GM23248 (cell line): ENCODE measurements at regions not wholly inside any gene's neighbourhood (a gene's known extent, or its start where the extent isn't known, plus 50 kb on each side); places are given as distances from the start of the nearest gene placed in this dataset.
"Not testable (repeated sequence)": the region's sequence is repeated elsewhere in the genome, so short reads cannot be mapped to it uniquely, and the experiment has no call there.

ENCODE experiments used
- DNase-seq: peaks from one replicate; pipeline ENCODE4 v3.0.0-alpha.2; 2015
- H2AFZ ChIP-seq: fragments of 200-600 bp; sonication (generic); 2 replicates; pipeline ENCODE4 v1.6.1; 2016; ENCODE audit warnings: antibody characterized with exemption
- H3F3A ChIP-seq: fragments of 200-600 bp; sonication (generic); 2 replicates; pipeline ENCODE4 v1.6.1; 2016; ENCODE audit warnings: mild to moderate bottlenecking, antibody characterized with exemption, mixed run types; ENCODE audit not compliant: insufficient read depth
- H3K27ac ChIP-seq: fragments of 200-600 bp; sonication (generic); 2 replicates; pipeline ENCODE4 v1.5.1; 2016; ENCODE audit warnings: mild to moderate bottlenecking
- H3K27me3 ChIP-seq: fragments of 200-600 bp; sonication (generic); replicated peaks from 2 replicates; pipeline ENCODE4 v1.6.1; 2016; ENCODE audit warnings: mild to moderate bottlenecking; ENCODE audit not compliant: insufficient read depth
- H3K36me3 ChIP-seq: fragments of 200-600 bp; sonication (generic); 2 replicates; pipeline ENCODE4 v1.6.1; 2016; ENCODE audit warnings: low read depth, mild to moderate bottlenecking
- H3K4me1 ChIP-seq: fragments of 200-600 bp; sonication (generic); 2 replicates; pipeline ENCODE4 v1.6.1; 2016; ENCODE audit warnings: mild to moderate bottlenecking; ENCODE audit not compliant: insufficient read depth
- H3K4me2 ChIP-seq: fragments of 200-600 bp; sonication (generic); one replicate; pipeline ENCODE4 v1.6.1; 2016; ENCODE audit warnings: mild to moderate bottlenecking; ENCODE audit not compliant: unreplicated experiment
- H3K4me3 ChIP-seq: fragments of 200-600 bp; sonication (generic); 2 replicates; pipeline ENCODE4 v1.5.1; 2016; ENCODE audit warnings: mild to moderate bottlenecking
- H3K79me2 ChIP-seq: fragments of 200-600 bp; sonication (generic); 2 replicates; pipeline ENCODE4 v1.6.1; 2016; ENCODE audit warnings: mild to moderate bottlenecking; ENCODE audit not compliant: insufficient read depth
- H3K9ac ChIP-seq: fragments of 200-600 bp; sonication (generic); 2 replicates; pipeline ENCODE4 v1.6.1; 2016; ENCODE audit warnings: mild to moderate bottlenecking
- H3K9me2 ChIP-seq: fragments of 200-600 bp; sonication (generic); 2 replicates; pipeline ENCODE4 v1.6.1; 2016; ENCODE audit warnings: mixed run types, mild to moderate bottlenecking, moderate library complexity; ENCODE audit not compliant: insufficient read depth
- H3K9me3 ChIP-seq: fragments of 200-600 bp; sonication (generic); one replicate; pipeline ENCODE4 v1.6.1; 2017; ENCODE audit warnings: low read depth
- H4K20me1 ChIP-seq: fragments of 200-600 bp; sonication (generic); 2 replicates; pipeline ENCODE4 v1.6.0; 2016; ENCODE audit not compliant: insufficient read depth
- EZH2 ChIP-seq: fragments of 200-600 bp; sonication (generic); IDR thresholded peaks from 2 replicates; pipeline ENCODE4 v1.6.1; 2018; ENCODE audit warnings: antibody characterized with exemption, mild to moderate bottlenecking; ENCODE audit not compliant: insufficient read depth, poor library complexity, severe bottlenecking
- EZH2phosphoT487 ChIP-seq: fragments of 200-600 bp; sonication (generic); IDR thresholded peaks from 2 replicates; pipeline ENCODE4 v1.6.1; 2018; ENCODE audit warnings: antibody characterized with exemption, moderate library complexity, mild to moderate bottlenecking, low read depth; ENCODE audit not compliant: insufficient read depth
- WGBS, 2 experiments: methylation state at CpG; one replicate each; pipeline ENCODE4 v1.1.6; 2015 to 2017; ENCODE audit warnings: low lambda C conversion rate in 2 of 2, low coverage in 1 of 2; ENCODE audit errors: missing lambda C conversion rate in 2 of 2; 5-methylcytosine and 5-hydroxymethylcytosine counted together
- in situ Hi-C: fragments of 300-500 bp; cut with MboI; formaldehyde crosslinking; loops from 2 replicates; pipeline ENCODE4 v1.15.0; 2020

- in situ Hi-C loops, result no loop called here
- Histone ChIP-seq H3K27ac (no peak overlapping the region), H2AFZ (no peak overlapping the region)
Observed at GRCh38 chr1:192512426-192513162, 63.0 kb upstream of the RGS1 start.

GRCh38 chr1:192513196-192513595, 62.4 kb upstream of the RGS1 start:
- in situ Hi-C loops, result no loop called here
- Histone ChIP-seq H3K27me3 (no peaks in the 10 kb centered on the region), H3K9ac (no peak overlapping the region), H3K4me2 (no peak overlapping the region), H3K27ac (no peak overlapping the region), H3K4me1 (no peaks in the 10 kb centered on the region), H3F3A (no peaks in the 10 kb centered on the region), H3K36me3 (no peaks in the 10 kb centered on the region), H3K4me3 (no peak overlapping the region), H3K9me2 (no peaks in the 10 kb centered on the region), H2AFZ (no peak overlapping the region), H3K79me2 (no peaks in the 10 kb centered on the region), H3K9me3 (no peaks in the 10 kb centered on the region), H4K20me1 (no peaks in the 10 kb centered on the region)
- 97 to 100% methylated on average over 1 of the region's 1 CpG for WGBS, 2 experiments
- no peak for DNase-seq
- TF ChIP-seq EZH2, result no peak
- TF ChIP-seq EZH2phosphoT487, result no peak

More at GRCh38 chr1:192512426-192513162, 63.0 kb upstream of the RGS1 start:
- no peaks in the 10 kb centered on the region for H3K36me3 ChIP-seq
- no peaks in the 10 kb centered on the region for H3K9me3 ChIP-seq
- H3K4me2 ChIP-seq, result no peak overlapping the region
- no peaks in the 10 kb centered on the region for H3F3A ChIP-seq
- no peaks in the 10 kb centered on the region for H3K4me1 ChIP-seq
- WGBS, 2 experiments, result 78 to 87% methylated on average over 2 of the region's 2 CpGs
- no peaks in the 10 kb centered on the region for H3K79me2 ChIP-seq
- TF ChIP-seq EZH2phosphoT487 (no peak), EZH2 (no peak)
- no peaks in the 10 kb centered on the region for H3K27me3 ChIP-seq
- DNase-seq, result no peak
- H3K4me3 ChIP-seq, result no peak overlapping the region
- H3K9ac ChIP-seq, result no peak overlapping the region
- H4K20me1 ChIP-seq, result no peaks in the 10 kb centered on the region
- no peaks in the 10 kb centered on the region for H3K9me2 ChIP-seq

- Histone ChIP-seq H3F3A (no peaks in the 10 kb centered on the region), H3K4me2 (no peak overlapping the region), H3K36me3 (no peaks in the 10 kb centered on the region), H3K4me3 (no peak overlapping the region), H3K27me3 (no peaks in the 10 kb centered on the region), H4K20me1 (no peaks in the 10 kb centered on the region), H3K9ac (no peak overlapping the region), H3K9me2 (no peaks in the 10 kb centered on the region), H3K79me2 (no peaks in the 10 kb centered on the region), H3K9me3 (no peaks in the 10 kb centered on the region), H3K27ac (no peak overlapping the region), H2AFZ (no peak overlapping the region), H3K4me1 (no peaks in the 10 kb centered on the region)
- in situ Hi-C loops, result no loop called here
- no peak for TF ChIP-seq EZH2phosphoT487
- TF ChIP-seq EZH2, result no peak
- no peak for DNase-seq
- WGBS, 2 experiments, result 100% methylated on average over 1 of the region's 1 CpG
Observed at GRCh38 chr1:192513697-192514096, 61.9 kb upstream of the RGS1 start.

DNA sequence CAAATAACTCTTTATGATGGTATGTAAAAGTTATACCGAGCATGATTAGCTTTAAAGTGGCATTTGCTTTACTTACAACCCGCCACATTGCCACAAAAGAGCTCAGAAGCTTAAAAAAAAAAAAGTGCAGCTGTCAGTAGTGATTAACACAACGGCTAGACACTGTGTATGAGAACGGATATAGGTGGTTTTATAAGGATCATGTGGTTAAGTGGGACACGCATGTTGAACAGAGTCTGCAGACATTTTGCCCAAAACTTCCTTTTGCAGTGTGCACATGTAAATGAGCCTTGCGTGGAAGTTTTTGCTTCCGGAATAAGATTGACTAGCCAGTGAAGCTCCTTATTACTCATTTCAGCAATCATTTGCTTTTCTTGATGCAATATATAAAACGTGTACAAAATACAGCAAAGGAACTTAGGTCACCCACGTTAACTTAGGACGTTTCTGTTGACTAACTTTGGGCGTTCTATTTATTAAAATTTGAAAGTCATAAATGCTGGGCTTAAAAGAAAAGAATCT, 58.7 kb upstream of the RGS1 start:
- Histone ChIP-seq H3F3A (no peaks in the 10 kb centered on the region), H3K4me2 (no peak overlapping the region), H4K20me1 (no peaks in the 10 kb centered on the region), H3K4me1 (no peaks in the 10 kb centered on the region), H3K79me2 (no peaks in the 10 kb centered on the region), H3K9ac (no peak overlapping the region), H3K9me3 (no peaks in the 10 kb centered on the region), H3K9me2 (no peaks in the 10 kb centered on the region), H3K27me3 (no peaks in the 10 kb centered on the region), H3K27ac (no peak overlapping the region), H2AFZ (no peak overlapping the region), H3K36me3 (no peaks in the 10 kb centered on the region), H3K4me3 (no peak overlapping the region)
- no peak for DNase-seq
- 75 to 77% methylated on average over 11 of the region's 11 CpGs for WGBS, 2 experiments
- TF ChIP-seq EZH2phosphoT487 (no peak), EZH2 (no peak)
- in situ Hi-C loops, result no loop called here

- DNase-seq, H3K9me3 ChIP-seq, H3K4me2 ChIP-seq, H3K27me3 ChIP-seq, H3F3A ChIP-seq, H3K36me3 ChIP-seq, H3K27ac ChIP-seq, H3K9me2 ChIP-seq, H3K4me1 ChIP-seq, H3K4me3 ChIP-seq, H3K79me2 ChIP-seq, H2AFZ ChIP-seq, H3K9ac ChIP-seq, H4K20me1 ChIP-seq, in situ Hi-C loops: not testable (repeated sequence)
- 83 to 90% methylated on average over 6 of the region's 6 CpGs for WGBS, 2 experiments
Observed at GRCh38 chr1:192517716-192518355, 57.7 kb upstream of the RGS1 start.
